ENCODE measurements at regions not wholly inside any gene's neighbourhood (a gene's known extent, or its start where the extent isn't known, plus 50 kb on each side); places are given as distances from the start of the nearest gene placed in this dataset.
A peak's percentile ranks its signal among the peaks of the same experiment; 100 is the strongest.

DNA sequence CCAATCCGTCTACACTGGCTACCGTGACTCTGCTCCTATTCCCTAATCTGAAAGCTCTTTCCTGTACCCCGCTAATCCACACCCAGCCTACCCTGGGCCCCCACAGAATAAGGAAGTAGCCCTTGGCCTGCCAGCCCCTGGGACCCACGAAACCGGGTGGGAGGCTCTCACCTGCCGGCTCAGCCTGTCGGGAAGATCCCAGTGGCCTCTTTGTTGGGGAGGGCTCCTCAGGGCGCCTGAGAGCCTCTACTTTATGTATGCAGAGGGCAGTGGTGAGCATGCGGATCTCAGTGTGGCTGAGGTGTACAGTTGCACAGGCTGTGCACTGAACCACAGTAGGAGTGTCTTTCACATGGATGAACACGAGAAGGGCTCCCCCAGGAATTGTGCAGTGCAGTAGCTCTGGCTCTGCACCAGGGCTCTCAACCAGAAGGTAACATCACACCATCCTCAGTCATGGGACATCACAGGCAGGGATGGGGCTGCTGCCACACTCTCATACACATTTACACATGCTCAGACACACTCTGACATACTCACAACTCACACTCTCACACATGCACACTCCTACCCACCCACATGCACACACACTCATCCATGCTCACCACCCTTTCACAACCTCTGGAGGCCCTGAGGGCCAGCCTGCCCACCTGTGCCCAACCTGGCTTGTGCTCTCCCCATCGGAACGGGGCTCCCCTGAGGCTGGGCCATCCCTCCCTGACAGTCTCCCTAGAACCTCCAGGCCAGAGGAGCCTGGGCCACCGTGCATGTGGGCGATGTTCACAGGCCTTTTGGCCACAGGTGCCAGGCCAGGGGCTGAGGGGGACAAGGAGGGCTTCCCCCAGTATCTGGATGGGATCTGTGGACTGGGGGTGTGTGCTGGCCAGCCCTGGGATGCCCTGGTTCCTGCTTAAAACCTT is 135.0 kb downstream of the URI1 start:
- Histone ChIP-seq H3K36me3 (replicated peaks; ENCODE audit: control insufficient read depth, insufficient read depth, low read length) (no peaks in the 10 kb centered on the region), H3K4me3 (ENCODE audit: insufficient read depth, low read depth, low read length) (no peak overlapping the region), H3K27me3 (ENCODE audit: control insufficient read depth, insufficient read depth, low read length) (no peaks in the 10 kb centered on the region)
- peak; percentile 42 for DNase-seq

DNA sequence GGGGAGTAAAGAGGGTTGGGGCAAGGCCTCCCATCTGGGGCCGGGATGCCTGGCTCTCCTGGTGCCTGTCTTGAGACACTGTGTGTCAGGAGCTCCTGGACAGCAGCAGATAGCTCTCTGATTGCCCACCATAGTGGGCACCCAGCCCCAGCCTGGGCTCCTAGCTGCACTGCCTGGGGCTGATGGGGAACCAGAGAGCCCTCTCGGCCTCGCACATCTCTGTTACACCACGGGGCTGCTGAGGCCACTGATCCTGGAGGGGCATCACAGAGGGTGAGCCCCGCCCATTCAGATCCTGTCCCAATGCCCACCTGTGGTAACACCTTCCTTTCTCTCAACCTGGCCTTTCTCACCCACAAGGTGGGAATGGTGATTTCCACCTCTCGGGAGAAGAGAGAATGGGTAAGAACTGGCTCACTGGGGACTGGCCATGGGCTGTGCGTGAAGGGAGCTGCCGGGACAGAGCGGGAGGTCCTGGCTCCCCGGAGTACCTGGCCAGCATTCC is 135.9 kb downstream of the URI1 start:
- Histone ChIP-seq H3K27me3 (ENCODE audit: control insufficient read depth, insufficient read depth, low read length) (no peaks in the 10 kb centered on the region), H3K36me3 (replicated peaks; ENCODE audit: control insufficient read depth, insufficient read depth, low read length) (no peaks in the 10 kb centered on the region), H3K4me3 (ENCODE audit: insufficient read depth, low read depth, low read length) (no peak overlapping the region)
- no peak for DNase-seq

DNA sequence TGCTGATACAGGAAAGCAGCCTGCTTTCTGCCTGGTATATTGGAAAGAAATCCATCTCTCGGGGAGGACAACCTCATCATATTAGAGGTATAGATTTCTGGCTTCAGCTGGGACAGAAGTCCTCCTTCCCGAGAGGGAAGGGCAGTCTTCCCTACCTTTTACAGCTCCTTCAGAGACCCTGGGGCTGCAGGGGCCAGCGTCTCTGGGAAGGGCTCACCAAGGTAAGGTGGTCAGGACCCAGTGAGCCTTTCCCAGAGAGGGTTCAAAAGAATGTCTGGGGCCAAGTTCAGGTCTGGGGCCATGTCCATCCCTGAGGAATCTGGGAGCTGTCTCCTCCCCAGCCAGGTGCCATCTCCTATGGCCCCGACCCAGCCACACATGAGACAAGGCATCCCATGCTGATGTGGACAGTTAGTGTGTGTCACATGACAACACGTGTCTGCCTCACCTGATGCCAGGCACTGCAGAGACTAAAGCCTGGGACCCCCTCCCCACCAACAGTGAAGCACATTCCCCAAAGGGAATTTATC is 136.4 kb downstream of the URI1 start:
- no peaks in the 10 kb centered on the region for H3K36me3 ChIP-seq (replicated peaks; ENCODE audit: control insufficient read depth, insufficient read depth, low read length)
- H3K27me3 ChIP-seq (ENCODE audit: control insufficient read depth, insufficient read depth, low read length) = no peaks in the 10 kb centered on the region
- no peak for DNase-seq
- H3K4me3 ChIP-seq (ENCODE audit: insufficient read depth, low read depth, low read length) = no peak overlapping the region

DNA sequence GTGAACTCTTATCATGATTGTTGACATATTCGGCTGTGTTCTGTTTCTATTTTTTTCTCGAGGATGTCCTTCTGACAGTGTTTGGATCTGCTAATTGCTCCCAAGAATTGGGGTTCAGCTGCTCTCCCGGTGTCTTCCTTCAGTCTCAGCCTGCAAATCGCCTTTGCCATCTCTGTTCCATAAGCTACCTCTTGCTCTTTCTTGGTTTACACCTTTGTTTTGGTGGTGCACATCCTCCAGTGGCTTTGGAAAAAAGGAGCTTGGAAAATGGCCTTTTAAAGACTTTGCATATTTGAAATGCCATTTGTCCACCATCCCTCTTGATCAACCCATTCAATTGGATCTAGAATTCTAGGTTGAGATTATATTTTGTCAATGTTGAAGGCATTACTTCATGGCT is 137.2 kb downstream of the URI1 start:
- Histone ChIP-seq H3K27me3 (ENCODE audit: control insufficient read depth, insufficient read depth, low read length) (no peaks in the 10 kb centered on the region), H3K4me3 (ENCODE audit: insufficient read depth, low read depth, low read length) (no peak overlapping the region), H3K36me3 (replicated peaks; ENCODE audit: control insufficient read depth, insufficient read depth, low read length) (no peaks in the 10 kb centered on the region)
- DNase-seq = no peak

DNA sequence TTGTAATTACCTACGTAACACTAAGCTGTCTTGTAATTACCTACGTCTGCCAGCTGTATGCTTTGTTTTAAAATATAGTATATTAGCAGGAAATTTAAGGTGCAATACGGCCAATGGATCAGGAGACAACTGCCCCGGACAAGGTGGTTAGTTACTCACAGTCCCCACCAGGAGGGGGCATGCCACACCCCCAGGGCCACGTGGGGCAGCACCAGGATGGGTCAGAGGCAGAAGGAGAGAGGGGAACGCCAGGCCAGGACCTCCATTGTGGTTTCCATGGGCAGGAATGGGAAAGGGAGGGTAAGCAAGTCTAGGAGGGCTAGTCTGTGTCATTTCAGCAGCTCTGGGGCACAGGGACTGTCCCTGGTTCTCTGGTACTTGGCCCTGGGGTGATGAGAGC is 140.1 kb downstream of the URI1 start:
- Histone ChIP-seq H3K27me3 (ENCODE audit: control insufficient read depth, insufficient read depth, low read length) (no peaks in the 10 kb centered on the region), H3K36me3 (replicated peaks; ENCODE audit: control insufficient read depth, insufficient read depth, low read length) (no peaks in the 10 kb centered on the region), H3K4me3 (ENCODE audit: insufficient read depth, low read depth, low read length) (no peak overlapping the region)
- DNase-seq = peak; percentile 59

DNA sequence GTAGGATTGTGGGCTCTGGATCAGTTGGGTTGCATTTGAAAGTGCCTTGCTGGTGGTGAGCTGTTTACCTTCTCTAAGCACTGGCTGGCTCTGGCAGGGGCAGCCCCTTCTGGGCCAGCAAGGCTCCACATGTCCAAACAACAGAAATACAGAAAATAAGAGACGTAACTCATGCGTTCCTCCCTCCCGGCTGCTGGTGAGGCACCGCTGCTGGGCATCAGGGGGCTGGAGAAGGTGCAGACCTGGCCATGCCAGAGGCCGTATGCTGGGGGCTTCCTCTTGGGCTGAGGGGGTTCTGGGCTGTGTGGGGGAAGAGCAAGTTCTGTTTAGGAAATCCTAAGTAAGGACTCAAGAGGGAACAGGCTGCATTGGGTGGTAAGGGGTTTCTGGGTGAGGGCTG is 140.6 kb downstream of the URI1 start:
- H3K4me3 ChIP-seq (ENCODE audit: insufficient read depth, low read depth, low read length) = no peak overlapping the region
- no peak for DNase-seq
- no peaks in the 10 kb centered on the region for H3K36me3 ChIP-seq (replicated peaks; ENCODE audit: control insufficient read depth, insufficient read depth, low read length)
- H3K27me3 ChIP-seq (ENCODE audit: control insufficient read depth, insufficient read depth, low read length) = no peaks in the 10 kb centered on the region

DNA sequence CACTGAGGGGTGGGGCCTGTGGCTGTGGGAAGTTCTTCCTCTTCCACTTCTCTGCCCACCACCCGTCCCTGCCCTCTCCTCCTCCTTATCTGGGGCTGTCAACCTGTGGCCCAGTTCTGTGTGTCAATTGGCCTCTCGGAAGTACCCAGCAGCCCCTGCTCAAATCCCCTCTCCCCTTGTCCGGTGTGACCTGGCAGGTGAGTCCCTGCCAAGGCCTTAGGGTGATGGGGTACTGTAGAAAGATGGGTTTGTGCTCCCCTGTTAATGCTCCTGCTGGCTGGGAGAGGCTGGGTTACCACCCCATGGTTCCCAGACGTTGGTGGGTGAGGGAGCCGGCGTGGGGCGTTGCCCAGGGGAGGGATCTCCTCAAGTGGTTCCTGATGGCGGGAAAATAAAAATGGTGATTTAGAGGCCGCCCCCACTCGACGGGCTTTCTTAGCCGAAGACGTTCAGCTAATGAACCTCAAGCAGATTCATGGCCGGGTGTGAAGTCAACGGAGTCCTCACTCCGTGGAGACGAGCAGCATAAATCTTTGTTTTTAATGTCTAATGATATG is 141.2 kb downstream of the URI1 start:
- no peak for DNase-seq
- no peak overlapping the region for H3K4me3 ChIP-seq (ENCODE audit: insufficient read depth, low read depth, low read length)
- H3K27me3 ChIP-seq (ENCODE audit: control insufficient read depth, insufficient read depth, low read length) = no peaks in the 10 kb centered on the region
- H3K36me3 ChIP-seq (replicated peaks; ENCODE audit: control insufficient read depth, insufficient read depth, low read length) = no peaks in the 10 kb centered on the region

DNA sequence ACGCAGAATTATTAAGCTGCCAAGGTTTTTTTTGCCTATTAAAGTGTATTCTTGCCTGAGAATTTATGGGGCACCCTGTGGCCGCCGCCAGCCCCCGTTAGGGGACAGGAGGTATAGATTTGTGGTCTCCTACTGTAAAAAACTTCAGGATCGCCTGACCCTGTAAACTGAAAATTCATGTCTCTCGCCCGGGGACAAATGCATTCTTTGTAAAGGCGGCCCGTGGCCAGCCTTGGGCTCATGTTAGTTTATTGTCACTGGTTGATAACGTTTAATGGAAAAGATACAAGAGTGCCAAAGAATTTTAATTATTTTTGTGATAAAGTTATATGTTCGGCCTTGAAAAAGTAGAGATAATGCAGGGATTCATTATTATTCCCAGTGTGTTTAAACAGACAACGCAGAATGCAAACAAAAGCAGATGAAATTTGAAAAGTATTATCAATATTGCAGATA is 141.7 kb downstream of the URI1 start:
- Histone ChIP-seq H3K36me3 (replicated peaks; ENCODE audit: control insufficient read depth, insufficient read depth, low read length) (no peaks in the 10 kb centered on the region), H3K27me3 (ENCODE audit: control insufficient read depth, insufficient read depth, low read length) (no peaks in the 10 kb centered on the region), H3K4me3 (ENCODE audit: insufficient read depth, low read depth, low read length) (no peak overlapping the region)
- DNase-seq = no peak

DNA sequence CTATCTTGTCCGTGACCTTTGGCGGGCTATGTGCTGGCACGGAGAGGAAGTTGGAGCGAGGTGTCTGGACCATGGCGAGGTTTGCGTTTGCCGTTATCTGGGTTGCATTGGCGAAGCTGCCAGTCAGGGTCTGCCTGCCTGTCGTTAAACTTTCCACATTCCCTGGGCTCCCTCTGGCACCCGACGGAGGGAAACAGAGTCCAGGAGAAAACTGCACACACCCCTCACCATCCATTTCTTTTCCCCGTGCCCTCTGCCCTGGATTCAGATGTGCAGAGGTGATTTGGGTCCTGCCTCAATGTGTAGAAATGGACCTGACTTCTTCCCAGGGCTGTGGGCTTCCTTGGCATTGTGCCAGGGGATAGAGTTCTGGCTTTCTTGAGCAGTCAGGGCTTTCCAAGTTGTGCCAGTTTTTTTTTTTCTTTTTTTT is 142.4 kb downstream of the URI1 start:
- Histone ChIP-seq H3K4me3 (ENCODE audit: insufficient read depth, low read depth, low read length) (no peak overlapping the region), H3K36me3 (replicated peaks; ENCODE audit: control insufficient read depth, insufficient read depth, low read length) (no peaks in the 10 kb centered on the region), H3K27me3 (ENCODE audit: control insufficient read depth, insufficient read depth, low read length) (no peaks in the 10 kb centered on the region)
- no peak for DNase-seq

DNA sequence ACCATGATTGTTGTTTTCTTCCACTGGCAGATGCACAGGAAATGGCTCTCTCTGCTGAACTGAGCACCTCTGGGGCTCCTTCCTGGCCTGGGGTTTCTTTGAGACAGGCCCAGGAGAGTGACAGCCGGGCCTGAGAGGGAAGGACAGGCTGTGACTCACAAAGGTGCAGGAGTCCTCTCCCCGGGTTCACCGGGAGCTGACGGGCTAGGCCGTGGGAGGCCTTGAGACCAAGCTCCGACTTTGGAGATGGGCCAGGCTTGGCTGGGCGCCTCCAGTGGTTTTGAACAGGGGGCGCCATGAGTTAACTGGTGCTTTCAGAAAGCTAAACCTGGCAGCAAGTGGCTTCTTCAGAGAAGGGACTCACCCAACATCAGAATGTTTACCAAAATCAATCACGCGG is 143.4 kb downstream of the URI1 start:
- peak; percentile 86 for DNase-seq
- H3K4me3 ChIP-seq (ENCODE audit: insufficient read depth, low read depth, low read length) = no peak overlapping the region
- H3K27me3 ChIP-seq (ENCODE audit: control insufficient read depth, insufficient read depth, low read length) = no peaks in the 10 kb centered on the region
- no peaks in the 10 kb centered on the region for H3K36me3 ChIP-seq (replicated peaks; ENCODE audit: control insufficient read depth, insufficient read depth, low read length)

DNA sequence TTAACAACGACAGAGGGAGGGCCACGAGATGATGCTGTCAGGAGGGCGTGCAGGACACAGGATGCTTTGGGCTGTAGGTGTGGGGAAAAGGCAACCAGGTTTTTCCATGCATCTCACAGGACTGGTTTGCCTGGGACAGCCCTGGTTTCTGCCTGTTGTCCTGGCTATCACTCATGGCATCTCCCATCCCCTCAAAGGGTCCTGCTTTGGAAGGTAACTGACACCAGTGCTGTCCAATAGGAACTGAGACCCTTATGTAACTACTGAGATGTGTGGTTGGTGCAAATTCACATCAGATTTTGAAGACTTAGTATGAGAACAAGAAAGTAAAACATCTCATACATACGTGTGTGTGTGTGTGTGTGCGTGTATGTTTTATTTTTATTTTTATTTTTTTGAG is 144.2 kb downstream of the URI1 start:
- no peaks in the 10 kb centered on the region for H3K27me3 ChIP-seq (ENCODE audit: control insufficient read depth, insufficient read depth, low read length)
- no peak overlapping the region for H3K4me3 ChIP-seq (ENCODE audit: insufficient read depth, low read depth, low read length)
- no peaks in the 10 kb centered on the region for H3K36me3 ChIP-seq (replicated peaks; ENCODE audit: control insufficient read depth, insufficient read depth, low read length)
- DNase-seq = no peak

DNA sequence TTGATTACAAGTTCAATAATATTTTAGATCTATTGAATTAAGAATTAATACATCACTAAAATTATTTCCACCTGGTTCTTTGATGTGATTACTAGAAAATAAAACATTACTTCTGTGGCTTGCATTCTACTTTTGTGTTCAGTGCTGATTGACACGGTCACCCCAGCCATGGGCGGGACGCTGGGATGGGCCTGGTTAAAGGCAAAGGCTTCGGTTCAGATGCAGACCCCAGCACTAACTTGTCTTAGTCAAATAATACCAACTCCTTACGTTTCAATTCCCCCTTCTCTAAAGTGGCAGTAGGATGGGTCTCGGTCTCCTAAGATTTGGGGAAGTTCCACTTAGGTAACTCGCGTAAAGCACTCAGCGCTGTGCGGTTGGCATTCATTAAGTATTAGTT is 144.9 kb downstream of the URI1 start:
- Histone ChIP-seq H3K27me3 (ENCODE audit: control insufficient read depth, insufficient read depth, low read length) (no peaks in the 10 kb centered on the region), H3K36me3 (replicated peaks; ENCODE audit: control insufficient read depth, insufficient read depth, low read length) (no peaks in the 10 kb centered on the region), H3K4me3 (ENCODE audit: insufficient read depth, low read depth, low read length) (no peak overlapping the region)
- DNase-seq = no peak

DNA sequence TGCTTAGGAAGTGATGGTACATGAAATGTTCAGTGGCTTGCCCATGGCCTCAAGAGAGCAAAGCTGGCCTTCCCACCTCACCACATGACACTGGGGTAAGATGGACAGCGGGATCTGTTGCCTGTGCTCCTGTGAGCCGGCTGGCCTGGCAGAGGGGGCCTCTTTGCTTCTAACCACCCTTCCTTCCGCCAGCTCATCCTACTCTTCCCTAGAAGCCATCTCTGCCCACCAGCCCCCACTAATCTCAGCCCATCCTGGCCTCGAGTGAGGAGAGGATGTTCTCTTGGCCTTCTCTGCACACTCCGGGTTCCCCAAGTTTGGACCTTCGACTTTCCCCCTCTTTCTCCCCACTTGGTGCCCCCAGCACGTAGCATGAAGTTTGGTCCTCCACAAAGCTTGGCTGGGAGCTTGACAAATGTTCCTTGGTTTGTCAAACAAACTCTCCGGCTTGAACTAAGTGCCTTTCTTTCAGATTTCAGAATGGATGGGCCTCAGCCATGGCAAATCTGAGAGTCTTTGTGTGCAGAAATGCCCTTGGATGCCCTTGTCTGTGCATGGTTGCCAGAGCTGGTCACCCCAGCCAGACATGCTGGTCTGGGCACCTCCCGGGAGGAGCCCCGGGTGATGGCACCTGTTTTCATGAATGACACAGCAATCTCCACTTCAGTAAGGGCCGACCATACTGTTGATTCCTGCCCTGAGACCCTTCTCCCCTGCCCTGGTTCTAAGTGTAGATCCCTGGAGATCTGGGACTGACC is 145.5 kb downstream of the URI1 start:
- Histone ChIP-seq H3K27me3 (ENCODE audit: control insufficient read depth, insufficient read depth, low read length) (no peaks in the 10 kb centered on the region), H3K4me3 (ENCODE audit: insufficient read depth, low read depth, low read length) (no peak overlapping the region), H3K36me3 (replicated peaks; ENCODE audit: control insufficient read depth, insufficient read depth, low read length) (no peaks in the 10 kb centered on the region)
- no peak for DNase-seq

DNA sequence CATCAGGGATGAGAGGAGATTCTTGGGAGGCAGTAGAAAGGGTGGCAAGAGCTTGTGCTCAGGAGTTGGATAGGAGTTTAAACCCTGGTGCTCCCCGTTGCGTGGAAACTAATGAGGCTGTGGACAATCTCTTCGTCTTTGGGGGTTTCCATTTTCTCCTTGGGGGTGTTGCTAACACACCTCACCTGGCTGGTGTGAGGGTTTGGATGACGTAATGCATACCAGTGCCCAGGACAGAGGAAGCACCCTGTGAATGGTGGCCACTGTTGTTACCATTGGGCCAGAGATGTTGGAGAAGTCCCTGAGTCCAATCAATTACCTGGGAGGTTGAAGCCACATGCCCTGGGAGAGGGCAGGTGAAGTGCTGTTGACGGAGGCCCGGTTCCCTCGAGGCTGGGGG is 146.5 kb downstream of the URI1 start:
- H3K36me3 ChIP-seq (replicated peaks; ENCODE audit: control insufficient read depth, insufficient read depth, low read length) = no peaks in the 10 kb centered on the region
- H3K27me3 ChIP-seq (ENCODE audit: control insufficient read depth, insufficient read depth, low read length) = no peaks in the 10 kb centered on the region
- H3K4me3 ChIP-seq (ENCODE audit: insufficient read depth, low read depth, low read length) = no peak overlapping the region
- DNase-seq = no peak
